ENCODE measurements at regions not wholly inside any gene's neighbourhood (a gene's known extent, or its start where the extent isn't known, plus 50 kb on each side); places are given as distances from the start of the nearest gene placed in this dataset.

DNA sequence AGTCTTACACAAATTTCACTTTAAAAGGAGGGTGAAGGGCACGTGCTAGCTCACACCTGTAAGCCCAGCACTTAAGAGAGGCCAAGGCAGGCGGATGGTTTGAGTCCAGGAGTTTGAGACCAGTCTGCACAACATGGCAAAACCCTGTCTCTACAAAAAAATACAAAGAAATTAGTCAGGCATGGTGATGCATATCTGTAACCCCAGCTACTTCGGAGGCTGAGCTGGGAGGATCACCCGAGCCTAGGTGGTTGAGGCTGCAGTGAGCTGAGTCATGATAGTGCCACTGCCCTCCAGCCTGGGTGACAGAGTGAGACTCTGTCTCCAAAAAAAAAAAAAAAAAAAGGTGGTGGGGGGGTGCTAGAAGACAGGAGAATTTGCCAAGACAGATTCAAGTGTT, 237.3 kb upstream of the KLF14 start:
- DNase-seq: no peak

GRCh38 chr7:130972201-130972600, 238.2 kb upstream of the KLF14 start:
- no peak for DNase-seq

GRCh38 chr7:130973637-130974036, 239.6 kb upstream of the KLF14 start:
- no peak for DNase-seq

- DNase-seq: no peak
Observed at GRCh38 chr7:130974169-130974568, 240.2 kb upstream of the KLF14 start.

DNA sequence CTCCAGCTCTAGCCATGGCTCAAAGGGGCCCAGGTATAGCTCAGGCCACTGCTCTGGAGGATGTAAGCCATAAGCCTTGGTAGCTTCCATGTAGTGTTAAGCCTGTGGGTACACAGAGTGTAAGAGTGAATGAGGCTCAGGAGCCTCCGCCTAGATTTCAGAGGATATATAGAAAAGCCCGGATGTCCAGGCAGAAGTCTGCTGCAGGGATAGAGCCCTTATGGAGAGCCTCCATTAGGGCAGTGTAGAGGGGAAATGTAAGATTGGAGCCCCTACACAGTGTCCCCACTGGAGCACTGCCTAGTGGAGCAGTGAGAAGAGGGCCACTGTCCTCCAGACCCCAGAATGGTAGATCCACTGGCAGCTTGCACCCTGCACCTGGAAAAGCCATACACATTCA, 240.8 kb upstream of the KLF14 start:
- no peak for DNase-seq

GRCh38 chr7:130975731-130976130, 241.7 kb upstream of the KLF14 start:
- DNase-seq: no peak

DNA sequence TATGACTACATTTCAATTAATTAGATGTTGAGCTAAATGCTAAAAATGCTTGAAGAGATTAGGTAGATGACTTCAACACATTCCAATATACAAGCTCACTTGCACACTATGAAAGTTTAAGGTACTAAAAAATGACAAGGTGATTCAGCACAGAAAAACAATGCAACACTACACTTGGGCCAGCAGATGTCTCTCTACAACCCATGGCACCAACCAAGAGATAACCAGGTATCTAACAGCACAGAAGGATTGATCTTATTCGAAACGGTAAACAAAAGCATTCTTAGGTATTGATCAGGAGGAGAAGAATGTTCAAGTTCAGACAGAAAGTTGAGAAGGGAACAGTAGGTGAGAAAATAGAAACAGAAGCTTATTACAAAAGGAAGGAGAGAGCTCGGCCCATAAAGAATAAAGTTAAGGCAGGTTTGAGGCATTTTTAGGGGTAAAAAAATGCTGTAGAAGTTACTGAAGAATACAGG, 248.2 kb upstream of the KLF14 start:
- peak; percentile 55 for DNase-seq

DNA sequence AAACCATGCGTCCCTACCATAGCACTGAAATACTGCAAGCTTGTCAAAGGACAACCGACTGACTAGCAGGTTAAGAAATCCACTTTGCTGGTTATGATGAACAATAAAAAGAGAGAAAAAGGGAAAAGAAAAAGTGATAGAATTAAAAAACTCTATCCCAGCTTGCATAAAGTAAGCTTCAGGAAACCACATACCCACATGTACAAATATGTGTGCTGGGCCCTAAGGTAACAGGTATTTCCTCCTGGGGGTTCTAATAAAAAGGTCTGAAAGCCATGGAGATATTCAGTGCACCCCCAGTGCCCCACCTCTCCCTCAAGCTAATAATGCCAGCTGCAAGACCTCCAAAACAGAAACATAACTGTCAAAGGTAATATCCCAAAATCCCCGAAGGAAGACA, 248.6 kb upstream of the KLF14 start:
- DNase-seq: no peak

DNA sequence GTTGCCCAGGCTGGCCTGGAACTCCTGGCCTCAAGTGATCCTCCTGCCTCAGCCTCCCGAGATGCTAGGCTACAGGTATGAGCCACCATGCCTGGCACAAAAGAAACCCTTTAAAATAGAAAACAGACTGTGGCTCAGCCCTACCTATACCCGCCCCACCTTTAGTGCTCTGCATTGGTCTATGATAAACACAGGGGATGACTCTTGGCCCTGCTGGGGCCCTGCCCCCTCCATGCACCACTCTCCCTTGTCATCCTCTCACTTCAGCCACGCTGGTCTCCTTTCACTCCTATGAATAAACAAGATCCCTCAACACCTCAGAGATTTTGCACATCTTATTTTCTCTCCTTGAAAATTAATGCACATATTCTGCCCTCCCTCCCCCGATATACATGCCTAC, 251.4 kb upstream of the KLF14 start:
- DNase-seq: no peak

- DNase-seq: peak; percentile 32
Observed at GRCh38 chr7:130986261-130986690, 252.3 kb upstream of the KLF14 start.

GRCh38 chr7:130987092-130987491, 253.1 kb upstream of the KLF14 start:
- no peak for DNase-seq

GRCh38 chr7:130988443-130988842, 254.4 kb upstream of the KLF14 start:
- peak; percentile 68 for DNase-seq

- no peak for DNase-seq
Observed at GRCh38 chr7:130989101-130989795, 255.2 kb upstream of the KLF14 start.

GRCh38 chr7:130990178-130990832, 256.3 kb upstream of the KLF14 start:
- no peak for DNase-seq

- DNase-seq: no peak
Observed at GRCh38 chr7:130993671-130994365, 259.8 kb upstream of the KLF14 start.

DNA sequence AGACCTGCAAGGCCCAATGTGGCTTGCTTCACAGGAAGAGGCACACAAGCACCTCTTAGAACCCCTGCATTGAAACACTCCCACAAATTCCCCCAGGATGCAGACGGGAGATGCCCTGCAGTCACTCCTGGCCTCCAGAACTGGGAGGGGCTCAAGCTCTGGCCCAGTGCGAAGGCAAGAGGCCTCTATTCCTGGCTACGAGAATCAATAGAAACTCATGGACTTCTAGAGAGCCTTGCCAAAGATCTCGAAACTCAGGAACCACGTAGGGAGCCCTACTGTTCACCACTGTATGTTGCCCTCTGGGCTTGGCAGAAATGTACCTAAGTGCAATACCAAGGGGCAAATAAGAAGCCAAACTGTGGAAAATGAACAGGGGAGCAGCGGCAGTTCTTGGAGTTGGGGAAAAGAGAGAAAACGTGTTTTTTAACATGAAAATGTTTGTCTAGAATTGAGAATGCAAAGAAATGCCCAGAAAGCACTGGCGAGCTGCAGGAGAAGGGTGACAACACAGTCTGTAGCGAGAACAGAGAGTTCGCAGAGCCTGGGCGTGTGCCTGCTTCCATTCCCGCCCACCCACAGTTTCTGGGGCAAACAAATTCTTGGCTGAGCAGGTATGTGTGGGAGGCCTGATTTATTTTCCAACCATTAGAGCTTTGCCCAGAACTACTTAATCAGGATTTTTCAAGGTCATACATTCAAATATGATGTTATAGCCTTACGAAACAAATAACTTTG, 260.5 kb upstream of the KLF14 start:
- DNase-seq: no peak

- no peak for DNase-seq
Observed at GRCh38 chr7:130995252-130996081, 261.5 kb upstream of the KLF14 start.

DNA sequence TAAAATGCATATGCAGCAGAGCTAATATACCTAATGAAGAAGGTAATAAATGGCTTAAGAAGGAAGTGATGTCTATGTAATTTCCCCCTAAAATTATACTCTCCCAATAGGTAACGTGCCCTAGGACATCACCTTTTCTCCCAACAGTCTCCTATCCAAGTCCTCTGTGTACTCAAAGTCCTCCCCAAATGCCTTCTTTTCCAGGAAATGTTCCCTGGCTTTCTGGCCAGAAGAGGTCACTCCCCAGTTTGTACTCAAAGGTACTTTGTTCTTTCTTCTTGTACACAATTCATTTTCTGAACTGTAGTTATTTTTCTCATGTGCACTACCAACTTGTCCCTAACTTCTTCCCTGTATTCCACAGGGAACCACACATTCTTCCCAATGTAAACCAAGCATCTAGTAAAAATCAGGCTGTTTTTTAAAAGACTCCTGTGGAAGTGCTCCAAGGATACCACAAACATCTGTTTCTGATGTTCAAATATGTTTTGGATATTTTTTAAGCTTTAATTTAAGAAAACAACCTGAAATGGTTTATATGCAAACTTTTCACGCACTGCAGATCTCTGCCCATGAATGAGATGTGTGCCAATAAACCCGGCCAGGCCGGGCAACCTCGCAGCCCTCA, 262.3 kb upstream of the KLF14 start:
- DNase-seq: no peak

GRCh38 chr7:130996833-130997231, 262.8 kb upstream of the KLF14 start:
- no peak for DNase-seq

DNA sequence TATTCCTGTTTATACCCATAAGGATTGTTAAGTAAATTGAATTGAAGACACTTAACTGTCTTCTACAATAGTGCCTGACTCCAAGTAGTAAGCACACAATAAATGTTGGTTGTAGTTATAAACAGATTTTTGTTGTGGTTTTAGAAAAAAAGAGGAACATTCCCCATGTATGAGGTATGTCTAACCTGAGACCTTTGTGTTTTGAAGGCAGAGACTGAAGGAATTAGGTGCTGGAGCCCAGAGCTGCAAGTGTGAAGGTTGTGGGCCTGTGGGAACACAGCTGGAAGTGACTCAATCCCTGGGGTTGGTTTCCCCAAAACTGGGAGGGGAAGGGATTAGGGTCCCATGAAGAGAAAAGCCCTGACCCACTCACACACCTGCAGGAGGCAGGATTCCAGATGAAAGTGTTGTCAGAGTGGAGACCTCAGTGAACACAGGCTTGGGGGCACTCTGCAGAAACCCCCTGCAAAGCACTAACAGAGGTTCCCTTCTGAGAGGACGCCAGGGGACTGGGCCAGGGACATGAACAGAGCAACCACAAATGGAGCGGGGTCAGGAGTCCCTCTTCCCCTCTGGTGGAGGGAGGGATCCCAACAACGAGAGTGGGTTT, 265.1 kb upstream of the KLF14 start:
- DNase-seq: no peak

DNA sequence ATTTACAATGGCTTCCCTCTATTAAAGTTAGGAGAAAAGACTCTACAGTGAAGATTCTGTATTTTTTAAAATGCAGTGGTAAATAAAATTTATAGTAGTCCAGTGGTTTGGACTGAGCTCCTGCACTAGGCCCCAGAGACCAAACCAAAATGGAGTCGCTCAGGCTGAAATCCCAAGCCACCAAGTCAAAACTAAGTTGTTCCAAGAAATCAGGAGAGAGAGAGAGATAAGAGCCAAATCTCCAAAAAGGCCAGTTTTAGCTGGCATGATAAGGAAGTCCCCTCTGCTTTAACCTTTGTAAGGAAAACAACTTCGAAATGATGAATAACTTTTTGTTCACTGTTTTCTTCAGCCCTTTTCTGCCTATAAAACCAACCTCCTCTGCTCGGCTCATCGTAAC, 265.9 kb upstream of the KLF14 start:
- DNase-seq: no peak

All from fibroblast of skin of right biceps (primary cell).